Testis (tissue), 2 donors: ENCODE measurements at regions not wholly inside any gene's neighbourhood (a gene's known extent, or its start where the extent isn't known, plus 50 kb on each side); places are given as distances from the start of the nearest gene placed in this dataset.

Source experiments
- CTCF ChIP-seq, 3 experiments: fragments of 450-650 bp in 2 of 3; fragments of 200-600 bp in 1 of 3; sonication (generic) in 1 of 3; IDR thresholded peaks; one replicate each; pipeline ENCODE4 v1.5.1; 2016 to 2019; ENCODE audit warnings: antibody characterized with exemption in 3 of 3, mild to moderate bottlenecking in 2 of 3, moderate library complexity in 1 of 3
- POLR2A ChIP-seq: fragments of 450-650 bp; IDR thresholded peaks from one replicate; pipeline ENCODE4 v1.6.1; 2017; ENCODE audit warnings: antibody characterized with exemption, mild to moderate bottlenecking, moderate library complexity

- TF ChIP-seq CTCF (IDR thresholded peaks at IDR 0.05) (no peak), POLR2A (no peak)
These were observed 409.8 kb downstream of the PLCL1 start for GRCh38 chr2:198214114-198214596.
